ENCODE measurements at regions not wholly inside any gene's neighbourhood (a gene's known extent, or its start where the extent isn't known, plus 50 kb on each side); places are given as distances from the start of the nearest gene placed in this dataset.

DNA sequence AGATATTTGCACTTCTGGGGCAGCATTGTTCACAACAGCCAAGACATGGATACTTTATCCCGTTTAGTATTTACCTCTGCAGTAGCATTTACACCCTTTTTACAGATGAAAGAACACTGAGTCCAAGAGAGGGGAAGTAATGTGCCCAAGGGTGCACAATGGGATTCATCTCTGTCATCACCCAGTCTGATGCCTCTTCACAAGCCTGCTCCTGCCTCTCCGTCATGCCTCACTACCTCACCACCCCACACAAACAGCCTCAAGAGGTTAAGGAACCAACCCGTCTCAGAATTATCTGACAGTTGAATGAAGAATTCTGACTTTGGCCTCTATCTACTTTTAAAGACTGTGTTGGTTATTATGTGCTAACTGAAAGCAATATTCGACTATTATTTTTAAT lies 368.4 kb downstream of the ATP23 start:
- Histone ChIP-seq H3K9me3 (ENCODE audit: control insufficient read depth, insufficient read depth, low read length) (peaks cover 4% of the 10 kb centered on the region; the same call in 1 of the 2 replicates), H3K4me3 (ENCODE audit: low read depth, low read length) (no peak overlapping the region), H3K27ac (ENCODE audit: low read depth, low read length) (peak overlapping the region; percentile 86), H3K27me3 (ENCODE audit: control insufficient read depth, insufficient read depth, low read length) (no peaks in the 10 kb centered on the region)
- TF ChIP-seq, protein P1, sequence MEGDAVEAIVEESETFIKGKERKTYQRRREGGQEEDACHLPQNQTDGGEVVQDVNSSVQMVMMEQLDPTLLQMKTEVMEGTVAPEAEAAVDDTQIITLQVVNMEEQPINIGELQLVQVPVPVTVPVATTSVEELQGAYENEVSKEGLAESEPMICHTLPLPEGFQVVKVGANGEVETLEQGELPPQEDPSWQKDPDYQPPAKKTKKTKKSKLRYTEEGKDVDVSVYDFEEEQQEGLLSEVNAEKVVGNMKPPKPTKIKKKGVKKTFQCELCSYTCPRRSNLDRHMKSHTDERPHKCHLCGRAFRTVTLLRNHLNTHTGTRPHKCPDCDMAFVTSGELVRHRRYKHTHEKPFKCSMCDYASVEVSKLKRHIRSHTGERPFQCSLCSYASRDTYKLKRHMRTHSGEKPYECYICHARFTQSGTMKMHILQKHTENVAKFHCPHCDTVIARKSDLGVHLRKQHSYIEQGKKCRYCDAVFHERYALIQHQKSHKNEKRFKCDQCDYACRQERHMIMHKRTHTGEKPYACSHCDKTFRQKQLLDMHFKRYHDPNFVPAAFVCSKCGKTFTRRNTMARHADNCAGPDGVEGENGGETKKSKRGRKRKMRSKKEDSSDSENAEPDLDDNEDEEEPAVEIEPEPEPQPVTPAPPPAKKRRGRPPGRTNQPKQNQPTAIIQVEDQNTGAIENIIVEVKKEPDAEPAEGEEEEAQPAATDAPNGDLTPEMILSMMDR (IDR thresholded peaks at IDR 0.05; ENCODE audit: low read depth, low read length), result no peak
- DNase-seq (ENCODE audit: low read depth, low spot score), result no peak
- ChIA-PET POLR2A (no interaction called here), CTCF (no interaction called here)

DNA sequence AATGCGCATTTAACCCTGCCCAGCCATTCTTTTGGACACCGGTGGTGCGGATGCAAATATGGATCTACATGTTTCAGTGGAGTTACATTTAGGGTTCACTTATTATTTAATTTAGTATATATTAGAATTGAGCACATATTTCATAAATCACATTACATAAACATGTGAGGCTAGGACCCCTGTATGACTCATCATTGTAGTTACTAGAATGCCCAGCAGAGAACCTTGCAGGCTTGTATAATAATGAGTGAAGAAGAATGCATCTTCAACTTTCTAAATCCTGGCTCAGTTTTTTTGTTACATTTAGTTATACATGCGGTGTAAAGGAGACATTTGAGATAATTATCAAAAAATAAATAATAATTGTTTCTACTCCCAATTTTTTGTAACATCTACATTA lies 369.0 kb downstream of the ATP23 start:
- peak; percentile 23 for DNase-seq (ENCODE audit: low read depth, low spot score)
- Histone ChIP-seq H3K27ac (ENCODE audit: low read depth, low read length) (peak overlapping the region; percentile 77), H3K27me3 (ENCODE audit: control insufficient read depth, insufficient read depth, low read length) (no peaks in the 10 kb centered on the region), H3K9me3 (ENCODE audit: control insufficient read depth, insufficient read depth, low read length) (peaks cover 4% of the 10 kb centered on the region; the same call in 1 of the 2 replicates), H3K4me3 (ENCODE audit: low read depth, low read length) (no peak overlapping the region)
- CTCF ChIA-PET, result interaction anchor here (0.5 kb wide), 1 partner anchor 318 kb away, joined by 3 read pairs; no protein-coding TSS in a partner anchor
- POLR2A ChIA-PET, result interaction anchor here (0.5 to 1.4 kb wide), 2 partner anchors 67 to 730 kb away, joined by 4 to 5 read pairs; no protein-coding TSS in a partner anchor
- TF ChIP-seq, protein P1 (IDR thresholded peaks at IDR 0.05; ENCODE audit: low read depth, low read length), result peak; percentile 28

DNA sequence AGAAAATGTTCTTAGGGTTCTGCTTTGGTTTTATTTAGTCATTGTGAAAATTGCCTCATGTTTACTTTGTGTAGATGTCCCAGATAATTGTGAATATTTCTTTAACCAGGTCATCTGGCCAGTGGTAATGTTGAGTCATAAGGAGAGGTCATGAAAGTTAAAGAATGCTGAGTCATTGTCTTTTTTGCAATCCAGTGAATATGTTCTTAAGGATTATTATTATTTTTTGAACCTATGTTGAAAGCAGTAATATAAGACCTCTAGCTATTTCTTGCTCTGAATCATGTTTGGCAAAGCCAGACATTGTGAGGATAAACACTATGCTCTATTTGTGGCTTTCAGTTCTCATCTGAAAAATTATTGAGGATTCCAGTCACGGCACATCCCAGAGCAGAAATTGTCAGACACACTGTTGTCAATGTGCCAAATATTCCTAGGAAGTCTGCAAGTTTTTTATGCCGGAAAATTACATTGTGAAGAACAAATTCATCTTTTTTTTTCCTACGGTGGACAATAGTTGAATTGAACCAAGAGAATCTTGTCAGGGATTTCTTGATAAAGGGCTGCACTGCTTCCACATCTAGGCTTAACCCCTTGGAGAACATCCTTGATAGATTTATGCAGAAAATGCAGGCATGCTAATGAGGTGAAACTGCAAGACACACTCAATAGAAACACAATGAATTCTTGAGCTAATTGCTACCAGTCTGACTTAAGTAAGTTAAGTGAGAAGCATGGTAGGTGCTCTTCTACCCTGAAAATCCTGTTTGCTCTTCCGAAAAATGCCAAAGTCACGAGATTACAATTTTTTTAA lies 369.6 kb downstream of the ATP23 start:
- H3K27me3 ChIP-seq (ENCODE audit: control insufficient read depth, insufficient read depth, low read length), result no peaks in the 10 kb centered on the region
- POLR2A ChIA-PET, result interaction anchor here (0.5 to 1.4 kb wide), 2 partner anchors 68 to 729 kb away, joined by 4 to 5 read pairs; no protein-coding TSS in a partner anchor
- CTCF ChIA-PET, result interaction anchor here (0.5 to 1.2 kb wide), 2 partner anchors 318 to 781 kb away, joined by 3 read pairs; no protein-coding TSS in a partner anchor
- TF ChIP-seq, protein P1 (IDR thresholded peaks at IDR 0.05; ENCODE audit: low read depth, low read length), result no peak
- H3K9me3 ChIP-seq (ENCODE audit: control insufficient read depth, insufficient read depth, low read length), result peaks cover 4% of the 10 kb centered on the region; the same call in 1 of the 2 replicates
- DNase-seq (ENCODE audit: low read depth, low spot score), result peak; percentile 95
- peak overlapping the region; percentile 47 for H3K27ac ChIP-seq (ENCODE audit: low read depth, low read length)
- no peak overlapping the region for H3K4me3 ChIP-seq (ENCODE audit: low read depth, low read length)

DNA sequence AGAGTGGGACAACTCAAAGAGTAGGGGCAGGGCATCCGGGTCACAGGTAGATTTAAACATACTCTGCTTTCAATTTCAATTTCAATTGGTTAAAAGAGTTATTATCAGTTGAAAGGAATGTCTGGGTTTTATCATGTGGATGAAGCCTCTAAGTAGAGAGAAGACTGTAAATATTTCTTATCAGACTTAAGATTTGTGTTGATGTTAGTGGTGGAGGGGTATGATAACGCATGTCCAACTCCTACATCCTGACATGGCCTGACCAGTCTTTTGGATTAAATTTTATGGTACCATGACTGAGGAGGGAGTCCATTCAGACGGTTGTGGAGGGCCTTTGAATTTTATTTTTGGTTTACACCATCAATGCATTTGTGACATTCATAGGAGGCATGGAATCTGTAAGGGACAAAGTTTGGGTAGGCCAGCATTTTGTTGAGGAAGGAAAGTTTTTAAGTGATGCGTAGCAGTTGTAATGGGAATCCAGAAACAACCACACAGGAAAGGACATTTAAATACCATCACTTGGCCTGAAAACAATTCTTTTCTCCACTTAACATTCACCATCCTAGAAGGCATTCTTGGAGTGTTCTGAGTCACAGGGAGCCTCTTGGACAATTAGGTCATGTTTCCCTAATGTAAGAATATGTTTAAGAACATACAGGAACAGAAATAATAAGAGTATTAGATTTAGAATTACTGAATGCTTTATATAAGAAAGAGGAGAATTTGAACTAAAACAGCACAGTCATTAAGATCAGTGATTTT lies 371.9 kb downstream of the ATP23 start:
- Histone ChIP-seq H3K9me3 (ENCODE audit: control insufficient read depth, insufficient read depth, low read length) (no peaks in the 10 kb centered on the region; the same call in 1 of the 2 replicates), H3K27ac (ENCODE audit: low read depth, low read length) (peak overlapping the region; percentile 53), H3K4me3 (ENCODE audit: low read depth, low read length) (no peak overlapping the region), H3K27me3 (ENCODE audit: control insufficient read depth, insufficient read depth, low read length) (no peaks in the 10 kb centered on the region)
- CTCF ChIA-PET, result interaction anchor here (1.3 kb wide), 1 partner anchor 227 kb away, joined by 3 read pairs; no protein-coding TSS in a partner anchor
- POLR2A ChIA-PET, result no interaction called here
- DNase-seq (ENCODE audit: low read depth, low spot score), result peak; percentile 48
- TF ChIP-seq, protein P1 (IDR thresholded peaks at IDR 0.05; ENCODE audit: low read depth, low read length), result no peak
